Lower leg skin (tissue), 4 donors: ENCODE measurements at regions not wholly inside any gene's neighbourhood (a gene's known extent, or its start where the extent isn't known, plus 50 kb on each side); places are given as distances from the start of the nearest gene placed in this dataset.

Source experiments
- DNase-seq, 2 donors: peaks; one replicate each; pipeline ENCODE4 v3.0.0-alpha.2; 2019; ENCODE audit warnings: low spot score in 2 of 2
- H3K4me3 ChIP-seq: fragments of 200-600 bp; sonication (generic); 2 replicates; pipeline ENCODE4 v1.5.1; 2017; ENCODE audit warnings: mild to moderate bottlenecking, low read depth; ENCODE audit not compliant: poor library complexity, severe bottlenecking
- CTCF ChIP-seq, 3 donors: fragments of 450-650 bp; IDR thresholded peaks; one replicate each; pipeline ENCODE4 v1.5.1; 2016; ENCODE audit warnings: antibody characterized with exemption in 3 of 3, mild to moderate bottlenecking in 3 of 3, moderate library complexity in 2 of 3
- POLR2A ChIP-seq, 2 donors: fragments of 450-650 bp; IDR thresholded peaks; one replicate each; pipeline ENCODE4 v1.6.1; 2016 to 2017; ENCODE audit warnings: antibody characterized with exemption in 2 of 2, mild to moderate bottlenecking in 1 of 2, moderate library complexity in 1 of 2
- WGBS, 2 donors: methylation state at CpG; one replicate each; pipeline ENCODE4 v1.1.5; 2018; 5-methylcytosine and 5-hydroxymethylcytosine counted together
- intact Hi-C: fragments of 100-400 bp; cut with DNase I; formaldehyde crosslinking; loops from one replicate; pipeline ENCODE4 v1.15.0; 2023; ENCODE audit warnings: low total_unique reads

- no peak overlapping the region for H3K4me3 ChIP-seq
- intact Hi-C loops, result no loop called here
- WGBS, 2 donors, result 61 to 75% methylated on average over 2 of the region's 2 CpGs
- DNase-seq, result no peak
- TF ChIP-seq POLR2A (IDR thresholded peaks at IDR 0.05), result no peak
- no peak for TF ChIP-seq CTCF (IDR thresholded peaks at IDR 0.05)
Observed at GRCh38 chr5:130975299-130975698, 189.8 kb downstream of the HINT1 start.

- WGBS, 2 donors, result 27 to 35% methylated on average over 1 of the region's 1 CpG
- intact Hi-C loops, result no loop called here
- DNase-seq, result no peak
- H3K4me3 ChIP-seq, result no peak overlapping the region
- TF ChIP-seq POLR2A (IDR thresholded peaks at IDR 0.05), result no peak
- no peak for TF ChIP-seq CTCF (IDR thresholded peaks at IDR 0.05)
Observed at GRCh38 chr5:130974021-130974683, 190.9 kb downstream of the HINT1 start.

- no peak overlapping the region for H3K4me3 ChIP-seq
- 39 to 52% methylated on average over 1 of the region's 1 CpG for WGBS, 2 donors
- intact Hi-C loops, result no loop called here
- no peak for DNase-seq
- TF ChIP-seq CTCF (IDR thresholded peaks at IDR 0.05) (no peak), POLR2A (IDR thresholded peaks at IDR 0.05) (no peak)
Observed at GRCh38 chr5:130966990-130967525, 198.0 kb downstream of the HINT1 start.

- no peak overlapping the region for H3K4me3 ChIP-seq
- whole genome bisulfite sequencing, 2 donors, result 100% methylated on average over 1 of the region's 1 CpG
- intact Hi-C loops, result no loop called here
- no peak for DNase-seq
- no peak for TF ChIP-seq CTCF (IDR thresholded peaks at IDR 0.05)
- no peak for TF ChIP-seq POLR2A (IDR thresholded peaks at IDR 0.05)
Observed at GRCh38 chr5:130965920-130966319, 199.1 kb downstream of the HINT1 start.

GRCh38 chr5:130965360-130965759, 199.7 kb downstream of the HINT1 start:
- intact Hi-C loops, result no loop called here
- TF ChIP-seq CTCF (IDR thresholded peaks at IDR 0.05) (no peak), POLR2A (IDR thresholded peaks at IDR 0.05) (no peak)
- WGBS, 2 donors, result 59 to 61% methylated on average over 4 of the region's 4 CpGs
- no peak overlapping the region for H3K4me3 ChIP-seq
- DNase-seq, result no peak
